HepG2 (cell line): ENCODE measurements at regions not wholly inside any gene's neighbourhood (a gene's known extent, or its start where the extent isn't known, plus 50 kb on each side); places are given as distances from the start of the nearest gene placed in this dataset.

Experiments
- ATAC-seq: fragments of 200-7000 bp; cut with Tn5 transposase; 3 replicates; pipeline ENCODE4 v1.9.1; 2020; ENCODE audit warnings: mild to moderate bottlenecking, moderate library complexity
- BruUV-seq: library from RNA; stranded (reverse); fragments of 400-500 nt; replicated peaks from 2 replicates; lab custom pipeline; 2021; lab: Mats Ljungman, UMichigan
- CTCF ChIA-PET: fragments of 300-600 bp; formaldehyde crosslinking; extraction: SDS; loops from one replicate; lab custom pipeline; 2021; ENCODE audit warnings: low total read pairs, inconsistent platforms, low intra/inter-chr PET ratio; lab: Yijun Ruan, JAX
- POLR2A ChIA-PET: fragments of 350-600 bp; sonication (Branson Sonifier 250); formaldehyde crosslinking; loops from one replicate; lab custom pipeline; 2020; ENCODE audit warnings: antibody characterized with exemption, inconsistent platforms; lab: Yijun Ruan, JAX
- DNase-seq: peaks from one replicate; pipeline ENCODE4 v3.0.0-alpha.2; 2015; ENCODE audit warnings: low spot score
- FAIRE-seq: peaks from 3 replicates; lab custom pipeline; 2011; peaks lifted over from hg19 to GRCh38; lab: Jason Lieb, UNC
- H2AFZ ChIP-seq: one replicate; pipeline ENCODE4 v1.6.1; 2011; ENCODE audit warnings: low read length, inconsistent platforms
- H3K27ac ChIP-seq: fragments of 300-600 bp; 3 replicates; pipeline ENCODE4 v1.8.0; 2011; ENCODE audit warnings: mixed run types, mild to moderate bottlenecking, mixed read lengths, low read length, inconsistent platforms; ENCODE audit not compliant: insufficient read depth; ENCODE audit errors: extremely low read length
- H3K27me3 ChIP-seq, 2 experiments: fragments of 200-600 bp in 1 of 2; 2 replicates in 1 of 2; 3 replicates in 1 of 2; pipeline versions ENCODE4 v1.6.0 to v1.8.0; 2011; ENCODE audit warnings: low read length in 2 of 2, mild to moderate bottlenecking in 2 of 2, moderate library complexity in 2 of 2, inconsistent platforms in 1 of 2; ENCODE audit not compliant: insufficient read depth in 2 of 2, control insufficient read depth in 1 of 2
- H3K36me3 ChIP-seq, 2 experiments: fragments of 200-600 bp in 1 of 2; replicated peaks in 1 of 2; 2 replicates in 1 of 2; 3 replicates in 1 of 2; pipeline versions ENCODE4 v1.5.1 to v1.8.0; 2011; ENCODE audit warnings: low read length in 2 of 2, inconsistent platforms in 1 of 2; ENCODE audit not compliant: insufficient read depth in 2 of 2, control insufficient read depth in 1 of 2
- H3K4me1 ChIP-seq: 2 replicates; pipeline ENCODE4 v1.5.1; 2012; ENCODE audit warnings: low read length, inconsistent platforms; ENCODE audit not compliant: insufficient read depth
- H3K4me2 ChIP-seq: 2 replicates; pipeline ENCODE4 v1.6.0; 2011; ENCODE audit warnings: low read depth, low read length, inconsistent platforms
- H3K4me3 ChIP-seq, 3 experiments: fragments of 200-600 bp in 1 of 3; sonication (generic), shearing (Covaris generic) in 1 of 3; replicated peaks in 1 of 3; 2 replicates each; pipeline ENCODE4 v1.5.1; 2011 to 2016; ENCODE audit warnings: low read length in 3 of 3, inconsistent platforms in 2 of 3, low read depth in 2 of 3, mild to moderate bottlenecking in 2 of 3, control low read depth in 1 of 3, mixed read lengths in 1 of 3; ENCODE audit not compliant: insufficient read depth in 1 of 3
- H3K79me2 ChIP-seq: one replicate; pipeline ENCODE4 v1.6.1; 2011; ENCODE audit warnings: low read length, inconsistent platforms; ENCODE audit not compliant: insufficient read depth
- H3K9ac ChIP-seq: 2 replicates; pipeline ENCODE4 v1.6.0; 2011; ENCODE audit warnings: mild to moderate bottlenecking, low read depth, low read length, inconsistent platforms; ENCODE audit not compliant: insufficient read depth
- H3K9me3 ChIP-seq: 2 replicates; pipeline ENCODE4 v1.5.1; 2012; ENCODE audit warnings: mild to moderate bottlenecking, low read length
- H4K20me1 ChIP-seq: 2 replicates; pipeline ENCODE4 v1.6.0; 2011; ENCODE audit warnings: inconsistent platforms, mild to moderate bottlenecking, low read length, moderate library complexity; ENCODE audit not compliant: insufficient read depth
- ATF5 ChIP-seq: sonication (generic); formaldehyde crosslinking; IDR thresholded peaks from 2 replicates; pipeline ENCODE4 v1.4.0; 2020; ENCODE audit warnings: mild to moderate bottlenecking, low read depth, missing genetic modification reagents
- BRD4 ChIP-seq: sonication (generic); formaldehyde crosslinking; IDR thresholded peaks from 2 replicates; pipeline ENCODE4 v1.4.0; 2020; ENCODE audit warnings: missing genetic modification reagents
- CREB3 ChIP-seq: sonication (generic); formaldehyde crosslinking; IDR thresholded peaks from 2 replicates; pipeline ENCODE4 v1.5.0; 2020; ENCODE audit warnings: missing genetic modification reagents
- FOXA3 ChIP-seq: IDR thresholded peaks from 2 replicates; pipeline ENCODE4 v1.6.1; 2016; ENCODE audit warnings: missing genetic modification reagents, missing compliant biosample characterization
- HDAC1 ChIP-seq: sonication (generic); formaldehyde crosslinking; IDR thresholded peaks from 2 replicates; pipeline ENCODE4 v1.5.1; 2020; ENCODE audit warnings: mild to moderate bottlenecking, missing genetic modification reagents
- HMGA1 ChIP-seq: sonication (generic); formaldehyde crosslinking; conservative IDR thresholded peaks from 2 replicates; pipeline ENCODE4 v1.4.0; 2020; ENCODE audit warnings: missing genetic modification reagents
- HNRNPH1 ChIP-seq: fragments of 200-400 bp; formaldehyde crosslinking; optimal IDR thresholded peaks from 2 replicates; pipeline ENCODE3; 2017; ENCODE audit warnings: mild to moderate bottlenecking, low read depth, low read length
- HOXA7 ChIP-seq: sonication (generic); formaldehyde crosslinking; IDR thresholded peaks from 2 replicates; pipeline ENCODE4 v1.8.1; 2022; ENCODE audit warnings: mild to moderate bottlenecking, missing genetic modification reagents, moderate library complexity
- MAX ChIP-seq: IDR thresholded peaks from 2 replicates; pipeline ENCODE4 v1.6.1; 2012; ENCODE audit warnings: inconsistent platforms
- MXD1 ChIP-seq: sonication (generic); formaldehyde crosslinking; IDR thresholded peaks from 2 replicates; pipeline ENCODE4 v1.4.0; 2020; ENCODE audit warnings: mild to moderate bottlenecking, missing genetic modification reagents
- NCOA2 ChIP-seq: sonication (generic); formaldehyde crosslinking; IDR thresholded peaks from 2 replicates; pipeline ENCODE4 v1.8.0; 2022; ENCODE audit warnings: inconsistent platforms
- NRL ChIP-seq: sonication (generic); formaldehyde crosslinking; IDR thresholded peaks from 2 replicates; pipeline ENCODE4 v1.5.0; 2020; ENCODE audit warnings: missing genetic modification reagents, mild to moderate bottlenecking, moderate library complexity, borderline replicate concordance
- PTBP1 ChIP-seq: fragments of 200-400 bp; formaldehyde crosslinking; IDR thresholded peaks from 2 replicates; pipeline ENCODE4 v1.6.1; 2018; ENCODE audit warnings: low read length, low read depth; ENCODE audit not compliant: poor library complexity, severe bottlenecking
- RFX5 ChIP-seq: IDR thresholded peaks from 2 replicates; pipeline ENCODE4 v1.6.1; 2011; ENCODE audit warnings: low read depth, low read length, improper control_type of control experiment
- TP53 ChIP-seq: sonication (generic); formaldehyde crosslinking; conservative IDR thresholded peaks from 2 replicates; pipeline ENCODE4 v1.4.0; 2020; ENCODE audit warnings: missing genetic modification reagents
- ZNF317 ChIP-seq: sonication (generic); formaldehyde crosslinking; IDR thresholded peaks from 2 replicates; pipeline ENCODE4 v1.5.0; 2020; ENCODE audit warnings: mild to moderate bottlenecking, missing genetic modification reagents
- ZNF547 ChIP-seq: sonication (generic); formaldehyde crosslinking; IDR thresholded peaks from 2 replicates; pipeline ENCODE4 v1.5.1; 2020; ENCODE audit warnings: mild to moderate bottlenecking, missing genetic modification reagents
- ZNF567 ChIP-seq: sonication (generic); formaldehyde crosslinking; IDR thresholded peaks from 2 replicates; pipeline ENCODE4 v1.8.1; 2023; ENCODE audit warnings: mild to moderate bottlenecking, missing genetic modification reagents, borderline replicate concordance
- ZNF572 ChIP-seq: sonication (generic); formaldehyde crosslinking; IDR thresholded peaks from 2 replicates; pipeline ENCODE4 v1.5.1; 2020; ENCODE audit warnings: mild to moderate bottlenecking, missing genetic modification reagents
- WGBS: methylation state at CpG from one replicate; pipeline ENCODE4 v1.1.6; 2017; ENCODE audit warnings: low lambda C conversion rate; 5-methylcytosine and 5-hydroxymethylcytosine counted together
- in situ Hi-C: cut with HindIII; loops from 2 replicates; pipeline ENCODE4 v1.10.0; 2017; ENCODE audit warnings: low pct_unique_long_range_greater_than_20kb; ENCODE audit not compliant: extremely low pct_ligation_motif_present
- intact Hi-C: fragments of 100-400 bp; cut with micrococcal nuclease; formaldehyde crosslinking; loops from one replicate; pipeline ENCODE4 v1.10.0; 2022; ENCODE audit not compliant: unreplicated experiment
- TF ChIP-seq, protein P1 (sequence below): sonication (generic); formaldehyde crosslinking; IDR thresholded peaks from 2 replicates; pipeline ENCODE4 v1.4.0; 2020; ENCODE audit warnings: missing genetic modification reagents, borderline replicate concordance

DNA sequence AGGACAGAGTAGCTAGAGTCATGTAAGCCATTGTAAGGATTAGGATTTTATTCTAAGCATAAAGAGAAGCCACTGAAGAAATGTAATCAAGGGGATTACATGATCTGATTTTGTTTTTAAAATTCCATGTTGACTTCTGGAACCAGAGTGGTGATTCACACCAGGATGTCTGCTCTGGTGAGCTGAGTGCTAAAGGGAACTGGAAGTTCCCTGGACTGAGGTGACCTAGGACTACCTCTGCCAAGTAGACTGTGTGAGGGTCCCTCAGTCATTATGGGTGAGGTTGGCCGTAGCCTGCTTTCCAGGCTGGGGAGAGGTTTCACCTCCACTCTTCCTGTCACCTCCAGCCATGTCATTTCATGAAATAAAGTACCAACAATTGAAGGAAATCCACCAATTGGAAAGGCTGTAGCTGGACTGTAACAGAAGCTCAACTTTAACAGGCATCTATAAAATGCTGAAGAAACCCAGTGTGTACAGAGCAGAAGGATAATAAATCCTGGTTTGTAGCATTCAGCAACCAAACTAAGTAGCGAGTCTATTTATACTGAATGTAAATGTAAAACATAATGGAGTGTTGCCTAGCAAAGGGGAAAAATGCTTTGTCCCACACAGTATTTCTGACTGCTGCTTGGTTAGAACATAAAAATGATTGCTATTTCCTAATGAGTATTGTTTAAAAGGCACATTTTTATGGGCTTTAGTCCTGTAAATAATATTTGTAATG, 507.4 kb upstream of the PKDCC start (continued):
- TF ChIP-seq MAX (no peak), TP53 (no peak), HMGA1 (CRISPR knock-in tag) (no peak), ZNF572 (CRISPR knock-in tag) (no peak), HOXA7 (CRISPR knock-in tag) (no peak), FOXA3 (no peak), HNRNPH1 (no peak), MXD1 (no peak)
- TF ChIP-seq, all 625 proteins: peak for 0

DNA sequence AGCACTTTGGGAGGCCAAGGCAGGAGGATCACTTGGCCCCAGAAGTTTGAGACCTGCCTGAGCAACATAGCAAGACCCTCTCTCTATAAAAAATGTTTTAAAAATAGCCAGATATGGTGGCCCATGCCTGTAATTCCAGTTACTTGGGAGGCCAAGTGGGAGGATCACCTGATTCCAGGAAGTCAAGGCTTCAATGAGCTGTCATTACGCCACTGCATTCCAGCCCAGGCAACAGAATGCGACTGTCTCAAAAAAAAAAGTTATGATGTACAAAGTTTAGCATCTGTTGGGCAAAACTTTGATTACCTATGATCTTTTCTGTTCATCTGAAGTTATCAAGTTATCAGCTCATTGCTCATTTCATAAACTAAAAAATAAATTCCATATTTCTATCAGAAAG, 504.1 kb upstream of the PKDCC start:
- in situ Hi-C loops: no loop called here
- no peak overlapping the region for H3K9ac ChIP-seq
- no peak overlapping the region for H3K4me2 ChIP-seq
- H3K27me3 ChIP-seq: peaks cover 0 to 4% of the 10 kb centered on the region in 2 experiments; a peak in 1 of 5 replicates
- DNase-seq (no peak), FAIRE-seq (no peak), ATAC-seq (no peak)
- H3K9me3 ChIP-seq: no peaks in the 10 kb centered on the region
- H3K4me3 ChIP-seq: no peak overlapping the region
- H4K20me1 ChIP-seq: no peaks in the 10 kb centered on the region
- TF ChIP-seq ATF5 (CRISPR knock-in tag): no peak
- no peak for TF ChIP-seq NRL
- TF ChIP-seq PTBP1: no peak
- no peak for TF ChIP-seq CREB3
- TF ChIP-seq BRD4 (CRISPR knock-in tag): no peak
- TF ChIP-seq ZNF547 (CRISPR knock-in tag): no peak
- no peak for TF ChIP-seq HDAC1
- TF ChIP-seq RFX5: no peak
- TF ChIP-seq, protein P1, sequence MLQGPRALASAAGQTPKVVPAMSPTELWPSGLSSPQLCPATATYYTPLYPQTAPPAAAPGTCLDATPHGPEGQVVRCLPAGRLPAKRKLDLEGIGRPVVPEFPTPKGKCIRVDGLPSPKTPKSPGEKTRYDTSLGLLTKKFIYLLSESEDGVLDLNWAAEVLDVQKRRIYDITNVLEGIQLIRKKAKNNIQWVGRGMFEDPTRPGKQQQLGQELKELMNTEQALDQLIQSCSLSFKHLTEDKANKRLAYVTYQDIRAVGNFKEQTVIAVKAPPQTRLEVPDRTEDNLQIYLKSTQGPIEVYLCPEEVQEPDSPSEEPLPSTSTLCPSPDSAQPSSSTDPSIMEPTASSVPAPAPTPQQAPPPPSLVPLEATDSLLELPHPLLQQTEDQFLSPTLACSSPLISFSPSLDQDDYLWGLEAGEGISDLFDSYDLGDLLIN (CRISPR knock-in tag): no peak
- TF ChIP-seq NCOA2 (CRISPR knock-in tag): no peak
- TF ChIP-seq ZNF317 (CRISPR knock-in tag): no peak
- TF ChIP-seq ZNF567 (CRISPR knock-in tag): no peak
- 18% methylated on average over 2 of the region's 2 CpGs for WGBS
- no peak overlapping the region for H3K27ac ChIP-seq
- intact Hi-C loops: no loop called here
- H3K4me1 ChIP-seq: no peaks in the 10 kb centered on the region
- no TSS peak for BruUV-seq
- ChIA-PET POLR2A (no interaction called here), CTCF (no interaction called here)
- H3K36me3 ChIP-seq: no peaks in the 10 kb centered on the region
- H2AFZ ChIP-seq: no peak overlapping the region
- no peaks in the 10 kb centered on the region for H3K79me2 ChIP-seq
